OCI-LY3 (cell line): ENCODE measurements at regions not wholly inside any gene's neighbourhood (a gene's known extent, or its start where the extent isn't known, plus 50 kb on each side); places are given as distances from the start of the nearest gene placed in this dataset.

Source experiments
- H2AFZ ChIP-seq: fragments of 200-600, 300-600 bp; shearing (Covaris generic); 2 replicates; pipeline ENCODE4 v1.6.0; 2014; ENCODE audit warnings: antibody characterized with exemption, low read depth, low read length
- H3K27ac ChIP-seq: fragments of 200-600, 300-600 bp; sonication (generic); 2 replicates; pipeline ENCODE4 v1.5.1; 2014; ENCODE audit warnings: mild to moderate bottlenecking, low read length, moderate library complexity, mixed read lengths
- H3K27me3 ChIP-seq: fragments of 200-600, 300-600 bp; sonication (generic); 2 replicates; pipeline ENCODE4 v1.6.1; 2014; ENCODE audit warnings: low read depth, low read length, mixed read lengths
- H3K36me3 ChIP-seq: fragments of 200-600, 300-600 bp; sonication (generic); replicated peaks from 2 replicates; pipeline ENCODE3; 2014; ENCODE audit warnings: low read depth, low read length, mixed read lengths
- H3K4me1 ChIP-seq: fragments of 300-600, 200-600 bp; sonication (generic); 2 replicates; pipeline ENCODE4 v1.6.1; 2014; ENCODE audit warnings: low read length, mixed read lengths
- H3K4me2 ChIP-seq: fragments of 200-600, 300-600 bp; sonication (generic); 2 replicates; pipeline ENCODE4 v1.6.1; 2014; ENCODE audit warnings: low read length, mixed read lengths
- H3K4me3 ChIP-seq: fragments of 300-600, 200-600 bp; sonication (generic); 2 replicates; pipeline ENCODE4 v1.5.1; 2014; ENCODE audit warnings: antibody characterized with exemption, mild to moderate bottlenecking, low read length, moderate library complexity
- H3K79me2 ChIP-seq: fragments of 300-600, 200-600 bp; shearing (Covaris generic); 2 replicates; pipeline ENCODE4 v1.6.1; 2014; ENCODE audit warnings: mild to moderate bottlenecking, low read length, mixed read lengths
- H3K9ac ChIP-seq: fragments of 300-600, 200-600 bp; shearing (Covaris generic); 2 replicates; pipeline ENCODE4 v1.6.0; 2014; ENCODE audit warnings: mild to moderate bottlenecking, low read length, moderate library complexity
- H3K9me3 ChIP-seq: fragments of 200-600, 300-600 bp; shearing (Covaris generic); 2 replicates; pipeline ENCODE4 v1.6.1; 2014; ENCODE audit warnings: low read length, mixed read lengths; ENCODE audit not compliant: insufficient read depth
- H4K20me1 ChIP-seq: fragments of 200-600, 300-600 bp; sonication (generic); 2 replicates; pipeline ENCODE4 v1.6.1; 2016; ENCODE audit warnings: low read length, mixed read lengths; ENCODE audit not compliant: insufficient read depth
- CTCF ChIP-seq: fragments of 200-600, 300-600 bp; sonication (generic); IDR thresholded peaks from 2 replicates; pipeline ENCODE4 v1.5.1; 2014; ENCODE audit warnings: antibody characterized with exemption, low read length, low read depth
- EZH2phosphoT487 ChIP-seq: fragments of 200-600 bp; shearing (Covaris generic); IDR thresholded peaks from 2 replicates; pipeline ENCODE4 v1.6.1; 2018; ENCODE audit warnings: antibody characterized with exemption, mixed run types, low read depth

- Histone ChIP-seq H2AFZ (no peak overlapping the region), H3K4me3 (no peak overlapping the region), H3K4me2 (no peak overlapping the region), H3K27ac (no peak overlapping the region), H3K9ac (no peak overlapping the region), H3K27me3 (no peaks in the 10 kb centered on the region), H4K20me1 (no peaks in the 10 kb centered on the region), H3K4me1 (no peaks in the 10 kb centered on the region), H3K9me3 (no peaks in the 10 kb centered on the region), H3K36me3 (no peaks in the 10 kb centered on the region), H3K79me2 (no peaks in the 10 kb centered on the region)
- TF ChIP-seq EZH2phosphoT487 (no peak), CTCF (no peak)
Measured at GRCh38 chr6:79797163-79797764, 150.1 kb downstream of the ELOVL4 start.

GRCh38 chr6:79796197-79796596 lies 151.2 kb downstream of the ELOVL4 start:
- TF ChIP-seq CTCF: no peak
- TF ChIP-seq EZH2phosphoT487: no peak
- H3K27me3 ChIP-seq: no peaks in the 10 kb centered on the region
- no peaks in the 10 kb centered on the region for H3K79me2 ChIP-seq
- H3K9ac ChIP-seq: no peak overlapping the region
- no peak overlapping the region for H3K4me3 ChIP-seq
- no peak overlapping the region for H3K4me2 ChIP-seq
- no peaks in the 10 kb centered on the region for H3K4me1 ChIP-seq
- H4K20me1 ChIP-seq: no peaks in the 10 kb centered on the region
- H3K9me3 ChIP-seq: no peaks in the 10 kb centered on the region
- no peak overlapping the region for H2AFZ ChIP-seq
- no peak overlapping the region for H3K27ac ChIP-seq
- H3K36me3 ChIP-seq: no peaks in the 10 kb centered on the region

GRCh38 chr6:79789896-79790295 lies 157.5 kb downstream of the ELOVL4 start:
- peak overlapping the region; percentile 43; the same call in 1 of the 2 replicates for H2AFZ ChIP-seq
- H3K9me3 ChIP-seq: no peaks in the 10 kb centered on the region
- H3K36me3 ChIP-seq: no peaks in the 10 kb centered on the region
- H3K9ac ChIP-seq: no peak overlapping the region
- TF ChIP-seq CTCF (no peak), EZH2phosphoT487 (no peak)
- H3K27me3 ChIP-seq: no peaks in the 10 kb centered on the region
- H3K4me1 ChIP-seq: peaks cover 6% of the 10 kb centered on the region; the same call in 1 of the 2 replicates
- no peaks in the 10 kb centered on the region for H3K79me2 ChIP-seq
- no peak overlapping the region for H3K4me2 ChIP-seq
- no peak overlapping the region for H3K27ac ChIP-seq
- no peaks in the 10 kb centered on the region for H4K20me1 ChIP-seq
- H3K4me3 ChIP-seq: no peak overlapping the region

GRCh38 chr6:79788756-79789155 lies 157.6 kb downstream of the SH3BGRL2 start:
- Histone ChIP-seq H3K4me2 (no peak overlapping the region), H2AFZ (no peak overlapping the region), H3K36me3 (no peaks in the 10 kb centered on the region), H3K4me3 (no peak overlapping the region), H3K79me2 (no peaks in the 10 kb centered on the region), H3K27ac (no peak overlapping the region), H4K20me1 (no peaks in the 10 kb centered on the region), H3K27me3 (no peaks in the 10 kb centered on the region), H3K4me1 (peaks cover 6% of the 10 kb centered on the region; the same call in 1 of the 2 replicates), H3K9me3 (no peaks in the 10 kb centered on the region), H3K9ac (no peak overlapping the region)
- TF ChIP-seq EZH2phosphoT487 (no peak), CTCF (no peak)
